GM23338 (cell line): ENCODE measurements at regions not wholly inside any gene's neighbourhood (a gene's known extent, or its start where the extent isn't known, plus 50 kb on each side); places are given as distances from the start of the nearest gene placed in this dataset.

ENCODE experiments used
- ATAC-seq: fragments of 200-7000 bp; cut with Tn5 transposase; 3 replicates; pipeline ENCODE4 v1.9.1; 2020
- DNase-seq: peaks from one replicate; pipeline ENCODE4 v3.0.0-alpha.2; 2015; ENCODE audit warnings: low spot score
- H2AFZ ChIP-seq: fragments of 200-600 bp; sonication (generic); 2 replicates; pipeline ENCODE4 v1.8.0; 2016; ENCODE audit warnings: antibody characterized with exemption, mild to moderate bottlenecking, moderate library complexity
- H3F3A ChIP-seq: fragments of 200-600 bp; sonication (generic); replicated peaks from 2 replicates; pipeline ENCODE4 v1.8.0; 2017; ENCODE audit warnings: antibody characterized with exemption, mixed run types, low read depth
- H3K27ac ChIP-seq: fragments of 200-600 bp; sonication (generic); 2 replicates; pipeline ENCODE4 v1.6.1; 2016; ENCODE audit warnings: low read depth
- H3K27me3 ChIP-seq: fragments of 200-600 bp; sonication (generic); 2 replicates; pipeline ENCODE4 v1.8.0; 2016; ENCODE audit warnings: mild to moderate bottlenecking, mixed run types, moderate library complexity; ENCODE audit not compliant: insufficient read depth
- H3K36me3 ChIP-seq: fragments of 200-600 bp; sonication (generic); 2 replicates; pipeline ENCODE4 v1.8.0; 2016; ENCODE audit warnings: mild to moderate bottlenecking; ENCODE audit not compliant: insufficient read depth
- H3K4me1 ChIP-seq: fragments of 200-600 bp; sonication (generic); 2 replicates; pipeline ENCODE4 v1.8.0; 2016; ENCODE audit warnings: mild to moderate bottlenecking, moderate library complexity; ENCODE audit not compliant: insufficient read depth
- H3K4me2 ChIP-seq: fragments of 200-600 bp; sonication (generic); 2 replicates; pipeline ENCODE4 v1.7.1; 2017; ENCODE audit warnings: mixed run types
- H3K4me3 ChIP-seq: fragments of 200-600 bp; sonication (generic); 2 replicates; pipeline ENCODE4 v1.6.1; 2016; ENCODE audit warnings: mixed run types
- H3K79me2 ChIP-seq: fragments of 200-600 bp; sonication (generic); replicated peaks from 2 replicates; pipeline ENCODE4 v1.8.0; 2017; ENCODE audit warnings: mild to moderate bottlenecking; ENCODE audit not compliant: insufficient read depth
- H3K9me2 ChIP-seq: fragments of 200-600 bp; sonication (generic); 2 replicates; pipeline ENCODE4 v1.8.0; 2017; ENCODE audit not compliant: insufficient read depth
- H4K20me1 ChIP-seq: fragments of 200-600 bp; sonication (generic); replicated peaks from 2 replicates; pipeline ENCODE4 v1.8.0; 2017; ENCODE audit warnings: mild to moderate bottlenecking; ENCODE audit not compliant: insufficient read depth
- H3K27ac Mint-ChIP-seq: 2 replicates; pipeline ENCODE4 v1.8.0; 2020; ENCODE audit warnings: inconsistent platforms, mild to moderate bottlenecking, moderate library complexity, mixed read lengths
- H3K27me3 Mint-ChIP-seq: 3 replicates; pipeline ENCODE4 v1.8.0; 2022; ENCODE audit warnings: low read depth, mild to moderate bottlenecking, moderate library complexity, mixed read lengths, inconsistent platforms; ENCODE audit not compliant: insufficient read depth, poor library complexity
- H3K36me3 Mint-ChIP-seq: 3 replicates; pipeline ENCODE4 v1.8.0; 2021; ENCODE audit warnings: low read depth, mild to moderate bottlenecking, inconsistent platforms, moderate library complexity, mixed read lengths
- H3K4me1 Mint-ChIP-seq: 3 replicates; pipeline ENCODE4 v1.8.0; 2020; ENCODE audit warnings: mild to moderate bottlenecking, inconsistent platforms, mixed read lengths
- H3K4me3 Mint-ChIP-seq: 3 replicates; pipeline ENCODE4 v1.8.0; 2021; ENCODE audit warnings: moderate library complexity, mild to moderate bottlenecking, inconsistent platforms, mixed read lengths
- H3K9me3 Mint-ChIP-seq: 3 replicates; pipeline ENCODE4 v1.8.0; 2020; ENCODE audit warnings: moderate library complexity, mild to moderate bottlenecking, inconsistent platforms, mixed read lengths
- CREB1 ChIP-seq: fragments of 250-450 bp; sonication (Bioruptor Pico); IDR thresholded peaks from 2 replicates; pipeline ENCODE4 v1.5.0; 2020; ENCODE audit warnings: low read depth, mild to moderate bottlenecking, moderate library complexity
- EZH2 ChIP-seq: fragments of 200-600 bp; sonication (generic); IDR thresholded peaks from one replicate; pipeline ENCODE4 v1.8.0; 2017; ENCODE audit warnings: antibody characterized with exemption, mild to moderate bottlenecking, low read depth; ENCODE audit not compliant: unreplicated experiment
- EZH2phosphoT487 ChIP-seq: fragments of 200-600 bp; sonication (generic); IDR thresholded peaks from one replicate; pipeline ENCODE4 v1.8.1; 2018; ENCODE audit warnings: antibody characterized with exemption; ENCODE audit not compliant: unreplicated experiment
- JUNB ChIP-seq: IDR thresholded peaks from one replicate; pipeline ENCODE4 v1.6.1; 2016; ENCODE audit warnings: antibody characterized with exemption; ENCODE audit not compliant: unreplicated experiment
- NANOG ChIP-seq: IDR thresholded peaks from 2 replicates; pipeline ENCODE4 v1.6.1; 2016; ENCODE audit warnings: antibody characterized with exemption, borderline replicate concordance
- POLR2AphosphoS5 ChIP-seq: IDR thresholded peaks from 2 replicates; pipeline ENCODE4 v1.6.1; 2016; ENCODE audit warnings: antibody characterized with exemption, low read depth
- STAT1 ChIP-seq: IDR thresholded peaks from one replicate; pipeline ENCODE4 v1.6.1; 2016; ENCODE audit warnings: antibody characterized with exemption; ENCODE audit not compliant: unreplicated experiment
- ZNF114 ChIP-seq: fragments of 250-450 bp; sonication (Bioruptor Pico); IDR thresholded peaks from 2 replicates; pipeline ENCODE4 v1.5.0; 2020; ENCODE audit warnings: mild to moderate bottlenecking, moderate library complexity
- ZNF331 ChIP-seq: fragments of 250-450 bp; sonication (Bioruptor Pico); IDR thresholded peaks from 2 replicates; pipeline ENCODE4 v1.5.0; 2020; ENCODE audit warnings: low read depth, mild to moderate bottlenecking, moderate library complexity
- TF ChIP-seq, protein P1 (sequence below): fragments of 250-450 bp; sonication (Bioruptor Pico); IDR thresholded peaks from 2 replicates; pipeline ENCODE4 v1.5.0; 2020; ENCODE audit warnings: mild to moderate bottlenecking, moderate library complexity
- TF ChIP-seq, protein P2 (sequence below), 2 experiments: fragments of 200-600 bp in 1 of 2; sonication (generic) in 1 of 2; conservative IDR thresholded peaks; 2 replicates each; pipeline versions ENCODE4 v1.5.1 to v1.6.1; 2016 to 2017; ENCODE audit warnings: antibody characterized with exemption in 2 of 2, low read depth in 2 of 2, mild to moderate bottlenecking in 2 of 2, moderate library complexity in 1 of 2
- TF ChIP-seq, protein P3 (sequence below): IDR thresholded peaks from one replicate; pipeline ENCODE4 v1.6.1; 2018; ENCODE audit warnings: antibody characterized with exemption; ENCODE audit not compliant: unreplicated experiment
- TF ChIP-seq, protein P4 (sequence below): IDR thresholded peaks from 2 replicates; pipeline ENCODE4 v1.6.1; 2016; ENCODE audit warnings: antibody characterized with exemption

DNA sequence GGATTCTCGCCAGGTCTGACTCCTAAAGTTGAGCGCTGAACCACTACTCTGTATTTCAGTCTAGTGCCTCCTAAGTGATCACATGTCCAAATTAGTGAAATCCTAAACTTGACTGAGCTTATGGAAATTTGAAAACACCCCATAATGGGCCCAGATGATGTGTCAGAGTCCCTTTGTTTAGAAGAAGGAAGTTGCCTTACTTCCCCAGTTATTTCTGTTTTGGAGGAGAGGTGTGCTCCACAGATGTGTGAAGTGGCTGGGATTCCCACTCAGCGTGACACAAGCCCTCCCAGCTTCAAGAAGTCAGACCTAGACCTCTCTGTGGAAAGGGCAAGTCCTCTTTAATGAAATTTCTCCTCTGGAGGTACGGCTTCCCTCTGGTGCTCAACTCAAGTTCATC is 188.8 kb downstream of the TTLL7 start:
- no peaks in the 10 kb centered on the region for H3K27me3 Mint-ChIP-seq
- no peaks in the 10 kb centered on the region for H3K9me3 Mint-ChIP-seq
- no peak overlapping the region for H3K4me3 Mint-ChIP-seq
- Histone ChIP-seq H3K9me2 (no peaks in the 10 kb centered on the region), H3K79me2 (no peaks in the 10 kb centered on the region), H3K27ac (no peak overlapping the region), H3K4me1 (0 out of 2 replicates have a peak, but pooled peaks cover 6% of the 10 kb centered on the region), H2AFZ (peak overlapping the region; percentile 76), H3K4me3 (no peak overlapping the region), H3K4me2 (no peak overlapping the region), H3K27me3 (no peaks in the 10 kb centered on the region), H3F3A (no peaks in the 10 kb centered on the region), H4K20me1 (no peaks in the 10 kb centered on the region), H3K36me3 (no peaks in the 10 kb centered on the region)
- TF ChIP-seq, protein P1, sequence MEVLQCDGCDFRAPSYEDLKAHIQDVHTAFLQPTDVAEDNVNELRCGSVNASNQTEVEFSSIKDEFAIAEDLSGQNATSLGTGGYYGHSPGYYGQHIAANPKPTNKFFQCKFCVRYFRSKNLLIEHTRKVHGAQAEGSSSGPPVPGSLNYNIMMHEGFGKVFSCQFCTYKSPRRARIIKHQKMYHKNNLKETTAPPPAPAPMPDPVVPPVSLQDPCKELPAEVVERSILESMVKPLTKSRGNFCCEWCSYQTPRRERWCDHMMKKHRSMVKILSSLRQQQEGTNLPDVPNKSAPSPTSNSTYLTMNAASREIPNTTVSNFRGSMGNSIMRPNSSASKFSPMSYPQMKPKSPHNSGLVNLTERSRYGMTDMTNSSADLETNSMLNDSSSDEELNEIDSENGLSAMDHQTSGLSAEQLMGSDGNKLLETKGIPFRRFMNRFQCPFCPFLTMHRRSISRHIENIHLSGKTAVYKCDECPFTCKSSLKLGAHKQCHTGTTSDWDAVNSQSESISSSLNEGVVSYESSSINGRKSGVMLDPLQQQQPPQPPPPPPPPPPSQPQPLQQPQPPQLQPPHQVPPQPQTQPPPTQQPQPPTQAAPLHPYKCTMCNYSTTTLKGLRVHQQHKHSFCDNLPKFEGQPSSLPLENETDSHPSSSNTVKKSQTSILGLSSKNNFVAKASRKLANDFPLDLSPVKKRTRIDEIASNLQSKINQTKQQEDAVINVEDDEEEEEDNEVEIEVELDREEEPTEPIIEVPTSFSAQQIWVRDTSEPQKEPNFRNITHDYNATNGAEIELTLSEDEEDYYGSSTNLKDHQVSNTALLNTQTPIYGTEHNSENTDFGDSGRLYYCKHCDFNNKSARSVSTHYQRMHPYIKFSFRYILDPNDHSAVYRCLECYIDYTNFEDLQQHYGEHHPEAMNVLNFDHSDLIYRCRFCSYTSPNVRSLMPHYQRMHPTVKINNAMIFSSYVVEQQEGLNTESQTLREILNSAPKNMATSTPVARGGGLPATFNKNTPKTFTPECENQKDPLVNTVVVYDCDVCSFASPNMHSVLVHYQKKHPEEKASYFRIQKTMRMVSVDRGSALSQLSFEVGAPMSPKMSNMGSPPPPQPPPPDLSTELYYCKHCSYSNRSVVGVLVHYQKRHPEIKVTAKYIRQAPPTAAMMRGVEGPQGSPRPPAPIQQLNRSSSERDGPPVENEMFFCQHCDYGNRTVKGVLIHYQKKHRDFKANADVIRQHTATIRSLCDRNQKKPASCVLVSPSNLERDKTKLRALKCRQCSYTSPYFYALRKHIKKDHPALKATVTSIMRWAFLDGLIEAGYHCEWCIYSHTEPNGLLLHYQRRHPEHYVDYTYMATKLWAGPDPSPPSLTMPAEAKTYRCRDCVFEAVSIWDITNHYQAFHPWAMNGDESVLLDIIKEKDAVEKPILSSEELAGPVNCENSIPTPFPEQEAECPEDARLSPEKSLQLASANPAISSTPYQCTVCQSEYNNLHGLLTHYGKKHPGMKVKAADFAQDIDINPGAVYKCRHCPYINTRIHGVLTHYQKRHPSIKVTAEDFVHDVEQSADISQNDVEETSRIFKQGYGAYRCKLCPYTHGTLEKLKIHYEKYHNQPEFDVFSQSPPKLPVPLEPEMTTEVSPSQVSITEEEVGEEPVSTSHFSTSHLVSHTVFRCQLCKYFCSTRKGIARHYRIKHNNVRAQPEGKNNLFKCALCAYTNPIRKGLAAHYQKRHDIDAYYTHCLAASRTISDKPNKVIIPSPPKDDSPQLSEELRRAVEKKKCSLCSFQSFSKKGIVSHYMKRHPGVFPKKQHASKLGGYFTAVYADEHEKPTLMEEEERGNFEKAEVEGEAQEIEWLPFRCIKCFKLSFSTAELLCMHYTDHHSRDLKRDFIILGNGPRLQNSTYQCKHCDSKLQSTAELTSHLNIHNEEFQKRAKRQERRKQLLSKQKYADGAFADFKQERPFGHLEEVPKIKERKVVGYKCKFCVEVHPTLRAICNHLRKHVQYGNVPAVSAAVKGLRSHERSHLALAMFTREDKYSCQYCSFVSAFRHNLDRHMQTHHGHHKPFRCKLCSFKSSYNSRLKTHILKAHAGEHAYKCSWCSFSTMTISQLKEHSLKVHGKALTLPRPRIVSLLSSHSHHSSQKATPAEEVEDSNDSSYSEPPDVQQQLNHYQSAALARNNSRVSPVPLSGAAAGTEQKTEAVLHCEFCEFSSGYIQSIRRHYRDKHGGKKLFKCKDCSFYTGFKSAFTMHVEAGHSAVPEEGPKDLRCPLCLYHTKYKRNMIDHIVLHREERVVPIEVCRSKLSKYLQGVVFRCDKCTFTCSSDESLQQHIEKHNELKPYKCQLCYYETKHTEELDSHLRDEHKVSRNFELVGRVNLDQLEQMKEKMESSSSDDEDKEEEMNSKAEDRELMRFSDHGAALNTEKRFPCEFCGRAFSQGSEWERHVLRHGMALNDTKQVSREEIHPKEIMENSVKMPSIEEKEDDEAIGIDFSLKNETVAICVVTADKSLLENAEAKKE (CRISPR knock-in tag), result no peak
- TF ChIP-seq, protein P2, sequence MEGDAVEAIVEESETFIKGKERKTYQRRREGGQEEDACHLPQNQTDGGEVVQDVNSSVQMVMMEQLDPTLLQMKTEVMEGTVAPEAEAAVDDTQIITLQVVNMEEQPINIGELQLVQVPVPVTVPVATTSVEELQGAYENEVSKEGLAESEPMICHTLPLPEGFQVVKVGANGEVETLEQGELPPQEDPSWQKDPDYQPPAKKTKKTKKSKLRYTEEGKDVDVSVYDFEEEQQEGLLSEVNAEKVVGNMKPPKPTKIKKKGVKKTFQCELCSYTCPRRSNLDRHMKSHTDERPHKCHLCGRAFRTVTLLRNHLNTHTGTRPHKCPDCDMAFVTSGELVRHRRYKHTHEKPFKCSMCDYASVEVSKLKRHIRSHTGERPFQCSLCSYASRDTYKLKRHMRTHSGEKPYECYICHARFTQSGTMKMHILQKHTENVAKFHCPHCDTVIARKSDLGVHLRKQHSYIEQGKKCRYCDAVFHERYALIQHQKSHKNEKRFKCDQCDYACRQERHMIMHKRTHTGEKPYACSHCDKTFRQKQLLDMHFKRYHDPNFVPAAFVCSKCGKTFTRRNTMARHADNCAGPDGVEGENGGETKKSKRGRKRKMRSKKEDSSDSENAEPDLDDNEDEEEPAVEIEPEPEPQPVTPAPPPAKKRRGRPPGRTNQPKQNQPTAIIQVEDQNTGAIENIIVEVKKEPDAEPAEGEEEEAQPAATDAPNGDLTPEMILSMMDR (conservative IDR thresholded peaks at IDR 0.05; ENCODE audit: low read depth in 2 of 2), result no peak
- TF ChIP-seq EZH2 (no peak), POLR2AphosphoS5 (no peak), EZH2phosphoT487 (no peak), CREB1 (CRISPR knock-in tag) (no peak), STAT1 (no peak), NANOG (no peak), ZNF114 (CRISPR knock-in tag) (no peak), JUNB (no peak), ZNF331 (no peak)
- TF ChIP-seq, protein P3, sequence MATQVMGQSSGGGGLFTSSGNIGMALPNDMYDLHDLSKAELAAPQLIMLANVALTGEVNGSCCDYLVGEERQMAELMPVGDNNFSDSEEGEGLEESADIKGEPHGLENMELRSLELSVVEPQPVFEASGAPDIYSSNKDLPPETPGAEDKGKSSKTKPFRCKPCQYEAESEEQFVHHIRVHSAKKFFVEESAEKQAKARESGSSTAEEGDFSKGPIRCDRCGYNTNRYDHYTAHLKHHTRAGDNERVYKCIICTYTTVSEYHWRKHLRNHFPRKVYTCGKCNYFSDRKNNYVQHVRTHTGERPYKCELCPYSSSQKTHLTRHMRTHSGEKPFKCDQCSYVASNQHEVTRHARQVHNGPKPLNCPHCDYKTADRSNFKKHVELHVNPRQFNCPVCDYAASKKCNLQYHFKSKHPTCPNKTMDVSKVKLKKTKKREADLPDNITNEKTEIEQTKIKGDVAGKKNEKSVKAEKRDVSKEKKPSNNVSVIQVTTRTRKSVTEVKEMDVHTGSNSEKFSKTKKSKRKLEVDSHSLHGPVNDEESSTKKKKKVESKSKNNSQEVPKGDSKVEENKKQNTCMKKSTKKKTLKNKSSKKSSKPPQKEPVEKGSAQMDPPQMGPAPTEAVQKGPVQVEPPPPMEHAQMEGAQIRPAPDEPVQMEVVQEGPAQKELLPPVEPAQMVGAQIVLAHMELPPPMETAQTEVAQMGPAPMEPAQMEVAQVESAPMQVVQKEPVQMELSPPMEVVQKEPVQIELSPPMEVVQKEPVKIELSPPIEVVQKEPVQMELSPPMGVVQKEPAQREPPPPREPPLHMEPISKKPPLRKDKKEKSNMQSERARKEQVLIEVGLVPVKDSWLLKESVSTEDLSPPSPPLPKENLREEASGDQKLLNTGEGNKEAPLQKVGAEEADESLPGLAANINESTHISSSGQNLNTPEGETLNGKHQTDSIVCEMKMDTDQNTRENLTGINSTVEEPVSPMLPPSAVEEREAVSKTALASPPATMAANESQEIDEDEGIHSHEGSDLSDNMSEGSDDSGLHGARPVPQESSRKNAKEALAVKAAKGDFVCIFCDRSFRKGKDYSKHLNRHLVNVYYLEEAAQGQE, result no peak
- TF ChIP-seq, protein P4, sequence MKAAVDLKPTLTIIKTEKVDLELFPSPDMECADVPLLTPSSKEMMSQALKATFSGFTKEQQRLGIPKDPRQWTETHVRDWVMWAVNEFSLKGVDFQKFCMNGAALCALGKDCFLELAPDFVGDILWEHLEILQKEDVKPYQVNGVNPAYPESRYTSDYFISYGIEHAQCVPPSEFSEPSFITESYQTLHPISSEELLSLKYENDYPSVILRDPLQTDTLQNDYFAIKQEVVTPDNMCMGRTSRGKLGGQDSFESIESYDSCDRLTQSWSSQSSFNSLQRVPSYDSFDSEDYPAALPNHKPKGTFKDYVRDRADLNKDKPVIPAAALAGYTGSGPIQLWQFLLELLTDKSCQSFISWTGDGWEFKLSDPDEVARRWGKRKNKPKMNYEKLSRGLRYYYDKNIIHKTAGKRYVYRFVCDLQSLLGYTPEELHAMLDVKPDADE, result no peak
- H3K36me3 Mint-ChIP-seq, result no peaks in the 10 kb centered on the region
- ATAC-seq (no peak), DNase-seq (no peak)
- H3K27ac Mint-ChIP-seq, result 0 out of 2 replicates have a peak overlapping the region, but pooled peaks have one; percentile 48
- H3K4me1 Mint-ChIP-seq, result no peaks in the 10 kb centered on the region
